ENCODE measurements at regions not wholly inside any gene's neighbourhood (a gene's known extent, or its start where the extent isn't known, plus 50 kb on each side); places are given as distances from the start of the nearest gene placed in this dataset.
"Not testable (repeated sequence)": the region's sequence is repeated elsewhere in the genome, so short reads cannot be mapped to it uniquely, and the experiment has no call there.

DNA sequence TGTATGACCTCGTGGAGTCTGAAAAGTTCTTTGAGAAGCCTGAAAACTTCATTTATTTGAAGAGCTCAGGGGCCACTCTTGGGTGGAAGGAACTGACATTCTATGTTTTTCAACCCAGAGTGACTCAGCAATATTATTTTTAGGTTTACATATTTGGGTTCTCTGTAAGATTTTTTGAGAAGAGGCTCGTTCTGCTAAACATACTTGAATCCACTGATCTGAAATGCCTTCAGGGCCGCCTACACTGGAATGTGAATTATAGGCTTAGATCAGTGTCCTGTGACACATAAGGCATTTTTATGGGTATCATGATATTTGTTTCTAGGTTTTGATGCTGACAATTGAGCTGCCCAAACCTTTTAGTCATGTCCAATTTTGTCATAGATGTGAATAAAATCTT lies 86.2 kb downstream of the PSAT1 start:
- Histone ChIP-seq H3K4me3 (no peak overlapping the region), H3K9me3 (no peaks in the 10 kb centered on the region), H3K27me3 (no peaks in the 10 kb centered on the region), H3K36me3 (no peaks in the 10 kb centered on the region)
- no peak for DNase-seq

DNA sequence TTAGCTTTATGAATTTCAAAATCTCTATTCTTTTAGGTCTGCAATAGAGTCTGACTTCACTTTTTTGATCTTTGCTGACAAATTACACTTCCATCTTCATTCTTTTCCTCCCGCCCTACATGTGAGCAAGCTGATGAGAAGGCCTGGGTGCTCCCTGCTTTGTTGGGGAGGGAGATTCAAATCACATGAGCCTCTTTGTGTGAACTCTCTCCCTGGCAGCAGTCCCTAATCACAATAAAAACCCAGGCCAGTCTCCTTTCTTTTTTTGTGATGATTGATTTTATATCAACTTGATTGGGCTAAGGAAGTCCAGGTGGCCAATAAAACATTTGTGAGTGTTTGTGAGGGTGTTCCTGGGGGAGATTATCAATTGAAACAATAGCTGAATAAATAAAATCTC lies 89.4 kb downstream of the PSAT1 start:
- no peak for DNase-seq
- Histone ChIP-seq H3K36me3 (no peaks in the 10 kb centered on the region), H3K27me3 (no peaks in the 10 kb centered on the region), H3K4me3 (no peak overlapping the region), H3K9me3 (no peaks in the 10 kb centered on the region)

DNA sequence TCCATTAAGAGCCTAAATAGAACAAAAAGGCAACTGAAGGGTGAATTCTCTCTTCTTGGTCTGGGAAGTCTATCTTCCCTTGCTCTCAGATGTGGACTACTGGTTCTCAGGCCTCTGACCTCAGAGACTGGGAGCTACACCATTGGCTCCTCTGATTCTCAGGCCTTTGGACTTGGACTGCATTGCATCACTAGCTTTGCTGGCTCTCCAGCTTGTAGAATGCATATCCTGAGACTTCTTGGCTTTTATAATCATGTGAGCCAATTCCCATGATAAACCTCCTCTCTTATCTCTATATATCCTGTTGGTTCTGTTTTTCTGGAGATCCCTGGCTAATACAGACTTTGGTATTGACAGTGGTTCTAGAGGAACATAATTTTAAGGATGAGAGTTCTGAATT lies 89.8 kb downstream of the PSAT1 start:
- no peaks in the 10 kb centered on the region for H3K9me3 ChIP-seq
- no peaks in the 10 kb centered on the region for H3K27me3 ChIP-seq
- H3K36me3 ChIP-seq = no peaks in the 10 kb centered on the region
- DNase-seq = no peak
- no peak overlapping the region for H3K4me3 ChIP-seq

- no peaks in the 10 kb centered on the region for H3K27me3 ChIP-seq
- no peaks in the 10 kb centered on the region for H3K36me3 ChIP-seq
- no peak overlapping the region for H3K4me3 ChIP-seq
- no peak for DNase-seq
- no peaks in the 10 kb centered on the region for H3K9me3 ChIP-seq
Measured at GRCh38 chr9:78393340-78393739, 96.4 kb downstream of the PSAT1 start.

- Histone ChIP-seq H3K36me3 (no peaks in the 10 kb centered on the region), H3K27me3 (no peaks in the 10 kb centered on the region), H3K9me3 (no peaks in the 10 kb centered on the region), H3K4me3 (no peak overlapping the region)
- no peak for DNase-seq
Measured at GRCh38 chr9:78393932-78394331, 97.0 kb downstream of the PSAT1 start.

GRCh38 chr9:78396087-78396486 lies 99.2 kb downstream of the PSAT1 start:
- no peak overlapping the region for H3K4me3 ChIP-seq
- DNase-seq = no peak
- H3K36me3 ChIP-seq = no peaks in the 10 kb centered on the region
- no peaks in the 10 kb centered on the region for H3K27me3 ChIP-seq
- H3K9me3 ChIP-seq = no peaks in the 10 kb centered on the region

GRCh38 chr9:78397045-78397444 lies 100.1 kb downstream of the PSAT1 start:
- H3K36me3 ChIP-seq = no peaks in the 10 kb centered on the region
- H3K9me3 ChIP-seq = no peaks in the 10 kb centered on the region
- H3K27me3 ChIP-seq = no peaks in the 10 kb centered on the region
- H3K4me3 ChIP-seq = no peak overlapping the region
- DNase-seq = no peak

- H3K4me3 ChIP-seq = no peak overlapping the region
- no peaks in the 10 kb centered on the region for H3K9me3 ChIP-seq
- no peaks in the 10 kb centered on the region for H3K27me3 ChIP-seq
- no peak for DNase-seq
- H3K36me3 ChIP-seq = no peaks in the 10 kb centered on the region
Measured at GRCh38 chr9:78397454-78397853, 100.5 kb downstream of the PSAT1 start.

DNA sequence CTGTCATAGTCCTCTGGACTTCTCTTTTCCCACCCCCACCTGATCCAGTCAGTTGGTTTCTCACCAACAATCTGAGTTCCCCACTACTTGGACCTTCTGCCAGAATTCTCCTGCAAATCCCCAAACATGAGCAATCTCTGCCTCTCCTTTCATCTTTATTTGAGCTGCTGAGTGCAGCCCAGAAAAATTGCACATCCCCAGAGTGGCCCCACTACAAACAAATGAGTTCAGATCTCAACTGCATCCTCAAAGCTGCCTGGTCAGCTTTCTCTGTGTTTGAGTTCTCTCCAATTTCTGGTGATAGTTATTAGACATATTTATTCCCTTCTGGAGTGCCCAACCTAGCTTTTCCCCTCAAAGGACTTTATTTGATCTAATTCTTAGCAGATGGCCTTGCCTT lies 102.2 kb downstream of the PSAT1 start:
- H3K36me3 ChIP-seq = no peaks in the 10 kb centered on the region
- H3K4me3 ChIP-seq = no peak overlapping the region
- no peaks in the 10 kb centered on the region for H3K9me3 ChIP-seq
- DNase-seq = no peak
- no peaks in the 10 kb centered on the region for H3K27me3 ChIP-seq

- Histone ChIP-seq H3K27me3 (no peaks in the 10 kb centered on the region), H3K36me3 (no peaks in the 10 kb centered on the region), H3K9me3 (no peaks in the 10 kb centered on the region), H3K4me3 (no peak overlapping the region)
- no peak for DNase-seq
Measured at GRCh38 chr9:78400496-78400895, 103.6 kb downstream of the PSAT1 start.

DNA sequence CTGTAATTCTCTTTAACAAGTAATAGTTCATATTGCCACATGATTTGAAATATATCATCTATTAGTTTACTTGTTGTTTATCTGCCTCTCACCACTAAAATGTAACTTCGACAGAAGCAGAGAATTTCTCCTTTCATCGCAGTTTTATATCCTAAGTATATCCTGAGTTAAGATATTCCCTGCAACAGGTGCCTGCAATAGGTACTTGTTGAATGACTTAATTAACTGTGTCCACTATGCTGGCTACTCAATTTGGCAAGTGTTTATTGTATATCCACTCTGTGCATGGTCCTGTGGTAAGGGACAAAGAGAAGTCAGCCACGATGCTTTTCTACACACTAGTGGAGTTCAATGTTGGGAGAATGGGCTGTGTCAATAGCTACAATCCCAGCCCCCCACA lies 108.5 kb downstream of the PSAT1 start:
- no peaks in the 10 kb centered on the region for H3K9me3 ChIP-seq
- no peaks in the 10 kb centered on the region for H3K36me3 ChIP-seq
- no peaks in the 10 kb centered on the region for H3K27me3 ChIP-seq
- no peak overlapping the region for H3K4me3 ChIP-seq
- no peak for DNase-seq

DNA sequence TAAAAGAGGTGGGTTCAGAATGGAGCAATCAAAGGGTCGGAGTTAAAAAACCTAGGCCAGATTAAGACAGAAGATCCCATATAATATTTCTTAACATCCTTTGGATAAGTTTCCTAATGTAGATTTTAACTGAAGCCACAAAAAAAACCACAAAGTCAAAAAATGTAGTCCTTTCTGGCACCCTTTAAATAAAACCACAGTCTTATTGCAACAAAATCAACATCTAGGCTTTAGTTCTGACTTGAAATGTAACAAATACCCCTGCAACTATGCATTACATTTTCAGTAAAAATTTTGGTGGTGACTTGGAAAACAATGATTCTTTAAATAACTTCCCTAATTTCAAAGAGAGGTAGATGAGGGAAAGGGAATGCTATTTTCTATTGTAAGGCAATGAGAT lies 109.2 kb downstream of the PSAT1 start:
- no peak overlapping the region for H3K4me3 ChIP-seq
- no peaks in the 10 kb centered on the region for H3K9me3 ChIP-seq
- H3K27me3 ChIP-seq = no peaks in the 10 kb centered on the region
- H3K36me3 ChIP-seq = no peaks in the 10 kb centered on the region
- no peak for DNase-seq

DNA sequence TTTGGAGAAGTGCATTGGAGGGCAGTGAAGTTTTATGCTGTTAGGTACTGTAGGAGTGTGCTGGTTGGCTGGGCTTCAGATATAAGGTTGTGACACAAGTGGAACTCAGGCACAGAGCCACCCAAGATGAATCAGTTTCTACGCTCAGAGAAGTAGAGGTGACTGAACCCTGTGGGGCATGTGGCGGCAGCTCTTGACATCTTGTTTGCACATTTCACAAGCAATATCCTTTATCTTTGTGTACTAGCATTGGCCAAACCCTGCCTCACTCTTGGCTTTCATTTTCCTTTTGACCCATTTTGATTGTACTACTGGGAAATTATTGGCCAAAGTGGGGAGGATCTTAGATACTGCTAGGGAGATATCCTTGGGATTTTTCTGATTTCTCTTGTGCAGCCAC lies 110.0 kb downstream of the PSAT1 start:
- no peak for DNase-seq
- no peaks in the 10 kb centered on the region for H3K36me3 ChIP-seq
- no peaks in the 10 kb centered on the region for H3K27me3 ChIP-seq
- H3K4me3 ChIP-seq = no peak overlapping the region
- no peaks in the 10 kb centered on the region for H3K9me3 ChIP-seq

DNA sequence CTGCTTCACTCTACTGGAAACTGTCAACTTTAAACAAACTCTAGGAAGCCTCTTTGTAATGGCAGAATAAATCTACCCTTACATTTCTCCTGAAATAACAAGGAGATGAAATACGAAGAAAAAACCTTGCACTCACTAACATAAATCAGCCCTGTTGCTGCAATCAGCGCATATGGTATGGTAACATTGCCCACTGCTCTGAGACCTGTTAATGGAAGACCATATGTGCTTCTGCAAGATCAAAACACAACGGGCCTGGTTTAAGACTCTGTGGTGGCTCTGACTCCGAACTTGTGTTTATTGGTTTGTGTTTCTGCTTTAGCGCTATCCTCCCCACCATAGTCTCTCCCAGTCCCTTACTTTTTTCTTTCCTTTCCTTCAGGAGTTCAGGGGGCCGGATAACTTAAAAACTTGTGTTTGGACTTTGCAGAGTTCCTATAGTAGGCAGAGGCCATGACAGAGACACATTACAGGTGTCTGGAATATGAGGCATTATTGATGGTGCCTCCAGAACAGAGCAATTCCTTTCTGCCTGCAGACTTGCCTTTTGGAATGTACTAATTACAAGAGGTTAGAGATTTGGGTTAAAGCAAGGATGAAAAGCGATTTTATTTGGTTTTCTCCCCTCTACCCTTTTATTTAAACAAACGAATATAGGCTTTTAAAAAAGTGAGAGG lies 110.8 kb downstream of the PSAT1 start:
- Histone ChIP-seq H3K4me3 (no peak overlapping the region), H3K27me3 (no peaks in the 10 kb centered on the region), H3K36me3 (no peaks in the 10 kb centered on the region), H3K9me3 (no peaks in the 10 kb centered on the region)
- no peak for DNase-seq

- Histone ChIP-seq H3K27me3 (no peaks in the 10 kb centered on the region), H3K4me3 (no peak overlapping the region), H3K9me3 (no peaks in the 10 kb centered on the region), H3K36me3 (no peaks in the 10 kb centered on the region)
- DNase-seq = no peak
Measured at GRCh38 chr9:78408388-78408787, 111.5 kb downstream of the PSAT1 start.

DNA sequence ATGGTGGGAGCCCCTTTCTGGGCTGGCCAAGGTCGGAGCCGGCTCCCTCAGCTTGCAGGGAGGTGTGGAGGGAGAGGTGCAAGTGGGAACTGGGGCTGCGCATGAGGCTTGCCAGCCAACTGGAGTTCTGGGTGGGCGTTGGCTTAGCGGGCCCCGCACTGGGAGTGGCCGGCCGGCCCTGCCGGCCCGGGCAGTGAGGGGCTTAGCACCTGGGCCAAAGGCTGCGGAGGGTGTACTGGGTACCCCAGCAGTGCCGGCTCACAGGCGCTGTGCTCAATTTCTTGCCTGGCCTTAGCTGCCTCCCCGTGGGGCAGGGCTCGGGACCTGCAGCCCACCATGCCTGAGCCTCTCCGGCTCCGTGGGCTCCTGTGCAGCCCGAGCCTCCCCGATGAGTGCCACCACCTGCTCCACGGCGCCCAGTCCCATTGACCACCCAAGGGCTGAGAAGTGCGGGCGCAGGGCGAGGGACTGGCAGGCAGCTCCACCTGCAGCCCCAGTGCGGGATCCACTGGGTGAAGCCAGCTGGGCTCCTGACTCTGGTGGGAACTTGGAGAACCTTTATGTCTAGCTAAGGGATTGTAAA lies 113.1 kb downstream of the PSAT1 start:
- H3K36me3 ChIP-seq, H3K4me3 ChIP-seq, H3K27me3 ChIP-seq, DNase-seq, H3K9me3 ChIP-seq: not testable (repeated sequence)

GRCh38 chr9:78422309-78422708 lies 125.4 kb downstream of the PSAT1 start:
- Histone ChIP-seq H3K4me3 (no peak overlapping the region), H3K27me3 (no peaks in the 10 kb centered on the region), H3K9me3 (no peaks in the 10 kb centered on the region), H3K36me3 (no peaks in the 10 kb centered on the region)
- no peak for DNase-seq

DNA sequence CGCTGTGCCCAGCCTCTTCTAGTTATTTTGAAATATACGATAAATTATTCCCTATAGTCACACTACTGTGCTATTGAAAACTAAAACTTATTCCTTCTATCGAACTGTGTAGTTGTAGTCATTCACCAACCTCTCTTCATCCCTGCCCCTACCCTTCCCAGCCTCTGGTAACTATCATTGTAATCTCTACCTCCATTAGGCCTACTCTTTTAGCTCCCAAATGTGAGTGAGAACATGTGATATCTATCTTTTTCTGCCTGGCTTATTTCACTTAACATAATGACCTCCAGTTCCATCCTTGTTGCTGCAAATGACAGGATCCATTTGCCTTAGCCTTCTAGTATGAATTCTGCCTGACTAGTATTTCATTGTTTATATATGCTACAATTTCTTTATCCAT lies 127.4 kb downstream of the PSAT1 start:
- H3K4me3 ChIP-seq = no peak overlapping the region
- no peaks in the 10 kb centered on the region for H3K36me3 ChIP-seq
- no peaks in the 10 kb centered on the region; the same call in 1 of the 2 replicates for H3K9me3 ChIP-seq
- no peak for DNase-seq
- H3K27me3 ChIP-seq = no peaks in the 10 kb centered on the region
